Stimulated activated CD4-positive, alpha-beta T cell treated with anti-CD3 and anti-CD28 coated beads, Interleukin-12 subunit alpha, Interleukin-12 subunit beta, amount 100 ng/mL, for 48 hours (primary cell): ENCODE measurements at regions not wholly inside any gene's neighbourhood (a gene's known extent, or its start where the extent isn't known, plus 50 kb on each side); places are given as distances from the start of the nearest gene placed in this dataset.
"Not testable (repeated sequence)": the region's sequence is repeated elsewhere in the genome, so short reads cannot be mapped to it uniquely, and the experiment has no call there.

Experiments used
- DNase-seq, 3 donors: peaks; one replicate each; pipeline ENCODE4 v3.0.0-alpha.2; 2020; ENCODE audit warnings: low read depth in 2 of 3, low spot score in 1 of 3

- DNase-seq, result no peak
Observed at GRCh38 chr5:127133071-127133470, 59.8 kb upstream of the C5orf63 start.

GRCh38 chr5:127136908-127137307 is 63.6 kb upstream of the C5orf63 start:
- no peak for DNase-seq

- no peak for DNase-seq
Observed at GRCh38 chr5:127143722-127144121, 70.4 kb upstream of the C5orf63 start.

- DNase-seq, result no peak
Observed at GRCh38 chr5:127153031-127153430, 79.7 kb upstream of the C5orf63 start.

GRCh38 chr5:127153521-127153920 is 80.2 kb upstream of the C5orf63 start:
- no peak for DNase-seq

GRCh38 chr5:127163750-127164149 is 90.4 kb upstream of the C5orf63 start:
- no peak for DNase-seq

- no peak for DNase-seq
Observed at GRCh38 chr5:127170918-127171600, 97.8 kb upstream of the C5orf63 start.

GRCh38 chr5:127176769-127177168 is 103.5 kb upstream of the C5orf63 start:
- DNase-seq, result no peak

- DNase-seq, result not testable (repeated sequence)
Observed at GRCh38 chr5:127182631-127183030, 108.0 kb upstream of the MEGF10 start.

- no peak for DNase-seq
Observed at GRCh38 chr5:127183332-127183731, 107.3 kb upstream of the MEGF10 start.

GRCh38 chr5:127184851-127185250 is 105.7 kb upstream of the MEGF10 start:
- DNase-seq, result no peak

GRCh38 chr5:127186657-127187056 is 103.9 kb upstream of the MEGF10 start:
- DNase-seq, result no peak

- DNase-seq, result no peak
Observed at GRCh38 chr5:127187706-127188105, 102.9 kb upstream of the MEGF10 start.

- DNase-seq, result no peak
Observed at GRCh38 chr5:127192150-127192549, 98.4 kb upstream of the MEGF10 start.

- no peak for DNase-seq
Observed at GRCh38 chr5:127192836-127193338, 97.7 kb upstream of the MEGF10 start.

GRCh38 chr5:127196042-127196441 is 94.6 kb upstream of the MEGF10 start:
- DNase-seq, result no peak

- not testable (repeated sequence) for DNase-seq
Observed at GRCh38 chr5:127197402-127198167, 93.0 kb upstream of the MEGF10 start.

- not testable (repeated sequence) for DNase-seq
Observed at GRCh38 chr5:127202738-127203137, 87.9 kb upstream of the MEGF10 start.

GRCh38 chr5:127203818-127204217 is 86.8 kb upstream of the MEGF10 start:
- no peak for DNase-seq

- DNase-seq, result no peak
Observed at GRCh38 chr5:127205147-127205546, 85.4 kb upstream of the MEGF10 start.

- no peak for DNase-seq
Observed at GRCh38 chr5:127206320-127207113, 84.1 kb upstream of the MEGF10 start.

GRCh38 chr5:127210042-127210441 is 80.6 kb upstream of the MEGF10 start:
- DNase-seq, result no peak
